CD4-positive, alpha-beta T cell treated with Interleukin-17A for 1 hour (primary cell): ENCODE measurements at regions not wholly inside any gene's neighbourhood (a gene's known extent, or its start where the extent isn't known, plus 50 kb on each side); places are given as distances from the start of the nearest gene placed in this dataset.
"Not testable (repeated sequence)": the region's sequence is repeated elsewhere in the genome, so short reads cannot be mapped to it uniquely, and the experiment has no call there.

ENCODE experiments used
- DNase-seq: peaks from one replicate; pipeline ENCODE4 v3.0.0-alpha.2; 2020

DNA sequence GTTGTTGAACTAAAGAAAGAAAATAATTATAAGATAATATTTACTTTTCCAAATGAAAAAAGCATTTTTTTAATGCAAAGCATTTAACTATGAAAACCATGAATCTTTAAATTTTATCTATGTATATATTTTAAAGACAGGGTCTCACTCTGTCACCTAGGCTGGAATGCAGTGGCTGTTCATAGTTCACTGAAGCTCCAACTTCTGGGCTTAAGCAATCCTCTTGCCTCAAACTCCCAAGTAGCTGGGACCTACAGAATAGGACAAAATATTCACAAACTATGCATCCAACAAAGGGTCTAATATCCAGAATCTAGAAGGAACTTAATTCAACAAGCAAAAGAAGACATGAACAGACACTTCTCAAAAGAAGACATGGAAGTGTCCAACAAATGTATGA is 55.9 kb upstream of the ALB start:
- no peak for DNase-seq

- no peak for DNase-seq
Observed at GRCh38 chr4:73347497-73347896, 56.6 kb upstream of the ALB start.

DNA sequence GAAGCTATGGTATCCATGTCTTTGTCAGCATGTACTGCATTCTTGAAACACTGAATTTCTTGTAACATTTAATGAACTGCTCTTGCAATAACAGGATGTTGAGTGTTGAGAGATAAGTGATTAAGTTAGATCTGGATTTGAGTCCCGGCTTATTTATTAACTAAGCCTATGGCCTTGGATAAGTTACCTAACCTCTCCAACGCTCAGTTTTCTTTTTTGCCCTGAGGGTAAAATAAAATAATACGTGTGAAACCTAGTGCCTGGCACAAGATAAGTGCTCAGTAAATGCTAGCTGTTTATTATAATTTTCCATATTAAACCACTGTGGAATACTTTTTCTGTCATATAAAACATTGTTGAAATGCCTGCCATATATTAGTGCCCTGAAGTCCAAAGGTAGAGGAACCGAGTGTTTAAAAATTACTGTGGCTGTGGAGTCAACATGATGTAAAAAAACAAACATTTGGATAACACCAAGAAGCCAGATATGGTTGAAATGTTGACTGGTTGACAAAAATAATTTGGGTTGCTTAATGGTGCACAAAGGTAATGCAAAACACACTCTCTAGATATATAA is 58.6 kb upstream of the ALB start:
- DNase-seq: no peak

GRCh38 chr4:73344106-73344505 is 60.0 kb upstream of the ALB start:
- no peak for DNase-seq

- no peak for DNase-seq
Observed at GRCh38 chr4:73343432-73343831, 60.7 kb upstream of the ALB start.

DNA sequence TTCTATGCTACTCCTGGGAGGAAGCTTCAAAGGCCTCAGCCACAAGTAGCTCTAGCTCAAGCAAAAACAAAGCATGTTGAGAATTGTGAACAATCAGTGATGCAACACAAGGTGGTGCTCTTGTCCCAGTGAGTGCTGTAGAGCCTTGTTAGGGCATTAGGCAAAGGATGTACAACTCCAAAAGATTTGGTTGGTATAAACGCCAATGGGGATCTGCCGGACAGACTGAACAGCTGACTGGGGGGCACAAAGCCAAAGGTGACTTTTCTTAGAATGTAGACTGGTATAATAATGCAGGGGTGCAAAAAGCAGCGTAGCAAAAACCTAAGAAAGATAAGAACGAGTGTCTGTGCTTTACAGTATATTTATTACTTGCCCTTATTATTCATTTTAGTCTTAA is 62.6 kb upstream of the ALB start:
- no peak for DNase-seq

- no peak for DNase-seq
Observed at GRCh38 chr4:73340917-73341316, 63.2 kb upstream of the ALB start.

GRCh38 chr4:73335679-73336078 is 68.4 kb upstream of the ALB start:
- DNase-seq: no peak

DNA sequence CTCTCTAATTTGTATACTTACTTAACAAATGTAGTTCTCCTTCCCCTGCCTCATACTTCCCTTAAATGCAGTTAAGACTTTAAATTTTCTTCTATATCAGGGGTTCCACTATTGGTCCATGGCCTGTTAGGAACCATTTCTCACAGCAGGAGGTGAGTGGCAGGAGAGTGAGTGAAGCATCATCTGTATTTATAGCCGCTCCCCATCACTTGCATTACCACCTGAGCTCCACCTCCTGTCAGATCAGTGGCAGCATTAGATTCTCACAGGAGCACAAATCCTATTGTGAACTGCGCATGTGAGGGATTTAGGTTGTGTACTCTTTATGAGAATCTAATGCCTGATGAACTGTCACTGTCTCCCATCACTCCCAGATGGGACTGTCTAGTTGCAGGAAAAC is 72.1 kb upstream of the ALB start:
- DNase-seq: not testable (repeated sequence)

GRCh38 chr4:73329300-73329699 is 70.7 kb upstream of the ANKRD17 start:
- DNase-seq: no peak

- not testable (repeated sequence) for DNase-seq
Observed at GRCh38 chr4:73325776-73326175, 67.2 kb upstream of the ANKRD17 start.

DNA sequence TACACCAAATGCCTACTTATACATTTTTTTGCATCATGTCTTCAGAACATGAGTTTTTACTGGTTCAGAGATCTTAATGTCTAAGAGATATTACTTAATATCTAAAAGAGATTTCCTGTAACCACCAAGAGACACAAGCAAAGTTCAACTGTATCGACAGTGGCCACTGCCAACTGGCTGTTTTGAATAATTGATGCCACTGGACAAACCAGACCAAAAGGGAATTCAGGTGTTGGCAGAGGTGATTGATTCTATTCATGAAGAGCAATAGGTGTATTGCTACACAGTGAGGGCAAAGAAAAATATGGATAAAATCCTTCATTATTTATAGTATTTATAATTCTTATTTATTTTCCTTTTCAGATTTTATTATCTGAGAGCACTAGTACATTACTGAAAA is 58.5 kb upstream of the ANKRD17 start:
- DNase-seq: no peak

DNA sequence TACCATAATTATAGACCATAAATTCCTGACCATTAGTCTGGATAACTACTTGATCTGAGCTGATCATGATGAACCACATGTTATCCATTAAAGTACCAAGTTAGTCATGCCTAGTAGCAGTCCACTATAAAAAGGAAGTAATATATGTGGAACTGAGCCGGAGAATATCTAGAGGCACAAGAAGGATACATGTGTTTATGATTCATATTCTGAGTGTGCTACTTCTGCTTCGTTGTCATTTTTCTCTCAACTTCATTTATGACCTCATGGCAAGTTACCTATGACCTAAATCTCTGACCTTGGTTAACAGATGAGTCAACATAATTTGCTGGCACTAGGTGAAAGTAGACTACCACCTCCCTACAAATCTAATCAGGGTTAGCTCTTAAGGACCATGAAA is 56.5 kb upstream of the ANKRD17 start:
- no peak for DNase-seq

DNA sequence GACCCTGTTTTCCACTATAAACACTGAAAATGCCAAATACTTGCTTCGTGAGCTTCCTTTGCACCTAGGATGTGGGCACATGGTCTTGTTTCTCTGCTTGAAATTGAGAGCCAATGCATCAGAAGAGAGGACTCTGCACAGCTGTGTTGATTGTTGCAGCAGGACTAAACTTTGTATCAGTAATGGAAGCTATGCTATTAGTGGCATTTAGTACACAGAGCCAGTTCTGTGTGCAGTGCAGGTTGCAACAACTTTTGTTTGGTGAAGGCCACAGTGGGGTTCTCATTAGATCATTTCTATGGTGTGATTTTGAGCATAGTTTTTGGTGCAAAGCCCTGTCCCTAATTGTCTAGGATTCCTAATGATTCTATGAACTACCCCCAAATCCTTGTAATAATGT is 54.4 kb upstream of the ANKRD17 start:
- DNase-seq: no peak

- DNase-seq: peak; percentile 11
Observed at GRCh38 chr4:73311428-73311827, 52.8 kb upstream of the ANKRD17 start.

DNA sequence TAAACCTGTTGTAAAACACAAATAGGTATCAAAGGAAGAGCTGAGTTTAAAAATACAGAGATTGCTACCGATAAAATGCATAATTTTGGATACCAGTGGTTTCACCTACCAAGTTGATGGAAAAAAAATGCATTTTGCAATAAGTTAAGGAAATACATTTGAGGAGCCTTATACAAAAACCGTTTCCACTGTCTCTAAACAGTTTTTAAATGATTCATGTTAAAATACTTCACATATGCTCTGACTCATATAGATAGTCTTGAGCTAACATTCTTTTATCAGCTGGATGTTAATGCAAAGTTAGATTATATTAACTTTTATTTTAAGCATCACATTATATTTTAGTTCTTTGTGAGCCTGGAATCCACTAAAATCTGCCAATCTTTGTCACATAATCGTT is 50.6 kb upstream of the ANKRD17 start:
- DNase-seq: no peak
